K562 (cell line): ENCODE measurements at regions not wholly inside any gene's neighbourhood (a gene's known extent, or its start where the extent isn't known, plus 50 kb on each side); places are given as distances from the start of the nearest gene placed in this dataset.

Experiments used
- ATAC-seq: fragments of 200-7000 bp; cut with Tn5 transposase; 3 replicates; pipeline ENCODE4 v1.9.1; 2020; ENCODE audit warnings: moderate library complexity
- BruUV-seq: library from RNA; stranded (reverse); fragments of 400-500 nt; replicated peaks from 2 replicates; lab custom pipeline; 2021; lab: Mats Ljungman, UMichigan
- CTCF ChIA-PET: fragments of 300-600 bp; formaldehyde crosslinking; extraction: SDS; loops from one replicate; lab custom pipeline; 2021; ENCODE audit warnings: low intra/inter-chr PET ratio; lab: Yijun Ruan, JAX
- POLR2A ChIA-PET: fragments of 300-600, 350-650 bp; sonication (Branson Sonifier 250); formaldehyde crosslinking; extraction: SDS; loops from one replicate; lab custom pipeline; 2021; ENCODE audit warnings: antibody characterized with exemption, inconsistent platforms; lab: Yijun Ruan, JAX
- DNase-seq, 4 experiments: peaks; one replicate each; pipeline versions ENCODE4 v3.0.0 to v3.0.0-alpha.2; 2011 to 2018; ENCODE audit warnings: low spot score in 3 of 4, mixed read lengths in 3 of 4; ENCODE audit errors: extremely low read depth in 1 of 4
- FAIRE-seq: peaks from 2 replicates; lab custom pipeline; 2011; peaks lifted over from hg19 to GRCh38; lab: Jason Lieb, UNC
- H2AFZ ChIP-seq: 2 replicates; pipeline ENCODE4 v1.6.0; 2011; ENCODE audit warnings: low read depth, low read length, control low read depth, inconsistent platforms
- H3K27ac ChIP-seq: fragments of 200-600 bp; 3 replicates; pipeline ENCODE4 v1.8.0; 2011; ENCODE audit warnings: low read depth, mild to moderate bottlenecking, control low read depth, inconsistent platforms, low read length, moderate library complexity, mixed read lengths; ENCODE audit errors: extremely low read depth
- H3K27me3 ChIP-seq, 2 experiments: fragments of 300-600 bp in 1 of 2; 2 replicates in 1 of 2; 3 replicates in 1 of 2; pipeline versions ENCODE4 v1.6.0 to v1.8.0; 2011; ENCODE audit warnings: inconsistent platforms in 2 of 2, low read length in 2 of 2, mild to moderate bottlenecking in 1 of 2, mixed read lengths in 1 of 2, moderate library complexity in 1 of 2; ENCODE audit not compliant: control insufficient read depth in 2 of 2, insufficient read depth in 2 of 2
- H3K36me3 ChIP-seq: fragments of 300-600 bp; 3 replicates; pipeline ENCODE4 v1.8.0; 2011; ENCODE audit warnings: mild to moderate bottlenecking, low read length, inconsistent platforms; ENCODE audit not compliant: control insufficient read depth, insufficient read depth
- H3K4me1 ChIP-seq, 2 experiments: fragments of 200-600 bp in 1 of 2; replicated peaks in 1 of 2; 2 replicates in 1 of 2; 3 replicates in 1 of 2; pipeline versions ENCODE4 v1.5.1 to v1.8.0; 2011; ENCODE audit warnings: inconsistent platforms in 2 of 2, low read length in 2 of 2, mild to moderate bottlenecking in 1 of 2, mixed read lengths in 1 of 2, moderate library complexity in 1 of 2; ENCODE audit not compliant: control insufficient read depth in 2 of 2, insufficient read depth in 2 of 2
- H3K4me2 ChIP-seq: 2 replicates; pipeline ENCODE4 v1.6.1; 2011; ENCODE audit warnings: low read length, control low read depth, inconsistent platforms, mixed read lengths; ENCODE audit not compliant: insufficient read depth
- H3K4me3 ChIP-seq: fragments of 200-600 bp; sonication (generic), shearing (Covaris generic); 2 replicates; pipeline ENCODE4 v1.5.1; 2016; ENCODE audit warnings: control low read depth, inconsistent platforms
- H3K79me2 ChIP-seq: fragments of 200-600 bp; 3 replicates; pipeline ENCODE4 v1.8.0; 2011; ENCODE audit warnings: low read length, inconsistent platforms; ENCODE audit not compliant: control insufficient read depth, insufficient read depth
- H3K9ac ChIP-seq, 2 experiments: 2 replicates each; pipeline versions ENCODE4 v1.6.0 to v1.6.1; 2011; ENCODE audit warnings: low read depth in 2 of 2, low read length in 2 of 2, control low read depth in 1 of 2, inconsistent platforms in 1 of 2, mild to moderate bottlenecking in 1 of 2, mixed read lengths in 1 of 2; ENCODE audit not compliant: insufficient read depth in 1 of 2
- H3K9me1 ChIP-seq: one replicate; pipeline ENCODE4 v1.6.0; 2011; ENCODE audit warnings: inconsistent platforms, mild to moderate bottlenecking, low read length, moderate library complexity; ENCODE audit not compliant: control insufficient read depth, insufficient read depth
- H3K9me3 ChIP-seq: replicated peaks from 2 replicates; pipeline ENCODE4 v1.5.1; 2011; ENCODE audit warnings: low read depth, low read length, inconsistent platforms; ENCODE audit not compliant: control insufficient read depth, insufficient read depth
- H4K20me1 ChIP-seq: replicated peaks from 2 replicates; pipeline ENCODE4 v1.6.1; 2011; ENCODE audit warnings: low read length, inconsistent platforms, mixed read lengths; ENCODE audit not compliant: control insufficient read depth, insufficient read depth
- ARID1B ChIP-seq: fragments of 450-650 bp; IDR thresholded peaks from 2 replicates; pipeline ENCODE4 v1.6.1; 2016; ENCODE audit warnings: antibody characterized with exemption, mild to moderate bottlenecking, inconsistent platforms
- CBFA2T3 ChIP-seq: fragments of 450-650 bp; IDR thresholded peaks from 2 replicates; pipeline ENCODE4 v1.6.1; 2017
- DPF2 ChIP-seq: fragments of 450-650 bp; IDR thresholded peaks from 2 replicates; pipeline ENCODE4 v1.6.1; 2016
- FOXJ2 ChIP-seq: fragments of 200-800 bp; sonication (Bioruptor generic); IDR thresholded peaks from 2 replicates; pipeline ENCODE4 v1.6.1; 2016; ENCODE audit warnings: missing genetic modification characterization, missing compliant biosample characterization
- MEIS2 ChIP-seq: fragments of 450-650 bp; IDR thresholded peaks from 2 replicates; pipeline ENCODE4 v1.6.1; 2014; ENCODE audit warnings: mild to moderate bottlenecking; ENCODE audit not compliant: partially characterized antibody
- NCOR1 ChIP-seq: fragments of 450-650 bp; IDR thresholded peaks from 2 replicates; pipeline ENCODE4 v1.6.1; 2016; ENCODE audit warnings: mild to moderate bottlenecking, moderate library complexity
- NFIC ChIP-seq: fragments of 450-650 bp; IDR thresholded peaks from 2 replicates; pipeline ENCODE4 v1.6.1; 2017; ENCODE audit warnings: mild to moderate bottlenecking, inconsistent platforms
- NFIX ChIP-seq: fragments of 250-450 bp; sonication (Bioruptor Pico); IDR thresholded peaks from 2 replicates; pipeline ENCODE4 v1.4.0; 2020; ENCODE audit warnings: low read depth, mild to moderate bottlenecking, moderate library complexity
- PATZ1 ChIP-seq: fragments of 250-450 bp; sonication (Bioruptor Pico); IDR thresholded peaks from 2 replicates; pipeline ENCODE4 v1.5.0; 2020; ENCODE audit warnings: mild to moderate bottlenecking, borderline replicate concordance
- PBX2 ChIP-seq, 2 experiments: IDR thresholded peaks in 1 of 2; conservative IDR thresholded peaks in 1 of 2; 2 replicates each; pipeline ENCODE4 v1.6.1; 2016; ENCODE audit warnings: low read depth in 2 of 2, mild to moderate bottlenecking in 1 of 2, missing compliant biosample characterization in 1 of 2, missing genetic modification characterization in 1 of 2, moderate library complexity in 1 of 2
- PKNOX1 ChIP-seq: fragments of 450-650 bp; IDR thresholded peaks from 2 replicates; pipeline ENCODE4 v1.6.1; 2016
- PRPF4 ChIP-seq: fragments of 200-400 bp; formaldehyde crosslinking; IDR thresholded peaks from one replicate; pipeline ENCODE4 v1.6.1; 2017; ENCODE audit warnings: low read length, low read depth, mild to moderate bottlenecking; ENCODE audit not compliant: insufficient read depth, poor library complexity, severe bottlenecking
- WGBS: fragments of 100-300 bp; shearing (Covaris generic); methylation state at CpG from one replicate; pipeline ENCODE4 v1.1.6; 2016; ENCODE audit warnings: low coverage, mixed read lengths; ENCODE audit not compliant: insufficient coverage; ENCODE audit errors: missing lambda C conversion rate; 5-methylcytosine and 5-hydroxymethylcytosine counted together
- in situ Hi-C: fragments of 300-500 bp; cut with MboI; formaldehyde crosslinking; loops from 4 replicates; pipeline ENCODE4 v1.15.0; 2018; ENCODE audit warnings: inconsistent platforms, mixed read lengths
- intact Hi-C: fragments of 100-400 bp; cut with micrococcal nuclease; formaldehyde crosslinking; loops from 2 replicates; pipeline ENCODE4 v1.14.2; 2022

GRCh38 chr7:93629291-93629801 lies 54.8 kb upstream of the CALCR start:
- DNase-seq (peak in 1 of 4 experiments; percentile 37), ATAC-seq (no peak; the same call in 2 of the 3 replicates), FAIRE-seq (no peak)
- no peak overlapping the region for H2AFZ ChIP-seq
- no peaks in the 10 kb centered on the region for H3K9me1 ChIP-seq
- H3K9ac ChIP-seq: no peak overlapping the region
- no peak for TF ChIP-seq PRPF4
- peak; percentile 89 for TF ChIP-seq NFIX
- no peak for TF ChIP-seq PBX2 (CRISPR knock-in tag; IDR thresholded peaks at IDR 0.05; ENCODE audit: low read depth)
- TF ChIP-seq PBX2 (tag; conservative IDR thresholded peaks at IDR 0.05; ENCODE audit: low read depth): peak; percentile 76
- TF ChIP-seq CBFA2T3: 0 out of 2 replicates have a peak, but pooled peaks have one; percentile 19
- TF ChIP-seq ARID1B: peak; percentile 26; the same call in 1 of the 2 replicates
- peak; percentile 78 for TF ChIP-seq MEIS2
- no peak for TF ChIP-seq NCOR1
- TF ChIP-seq DPF2: peak; percentile 36; the same call in 1 of the 2 replicates
- TF ChIP-seq PKNOX1: 0 out of 2 replicates have a peak, but pooled peaks have one; percentile 25
- no peak for TF ChIP-seq PATZ1
- 0 out of 2 replicates have a peak, but pooled peaks have one; percentile 32 for TF ChIP-seq FOXJ2
- peak; percentile 99 for TF ChIP-seq NFIC
- H3K9me3 ChIP-seq: no peaks in the 10 kb centered on the region
- H3K4me1 ChIP-seq: no peaks in the 10 kb centered on the region
- no peak overlapping the region for H3K4me3 ChIP-seq
- H3K79me2 ChIP-seq: peaks cover 14% of the 10 kb centered on the region; the same call in 1 of the 3 replicates
- H3K27ac ChIP-seq: no peak overlapping the region
- WGBS: 0% methylated on average over 2 of the region's 2 CpGs
- ChIA-PET CTCF (no interaction called here), POLR2A (no interaction called here)
- no peaks in the 10 kb centered on the region for H4K20me1 ChIP-seq
- BruUV-seq: no TSS peak
- in situ Hi-C loops: no loop called here
- H3K27me3 ChIP-seq: no peaks in the 10 kb centered on the region
- H3K4me2 ChIP-seq: no peak overlapping the region
- H3K36me3 ChIP-seq: peaks cover 5% of the 10 kb centered on the region
- intact Hi-C loops: loop anchor here (5.0 to 10.0 kb wide), 3 partner anchors 168 to 765 kb away; partner anchors contain the start of genes COL1A2 and TFPI2
